ENCODE measurements at regions not wholly inside any gene's neighbourhood (a gene's known extent, or its start where the extent isn't known, plus 50 kb on each side); places are given as distances from the start of the nearest gene placed in this dataset.

DNA sequence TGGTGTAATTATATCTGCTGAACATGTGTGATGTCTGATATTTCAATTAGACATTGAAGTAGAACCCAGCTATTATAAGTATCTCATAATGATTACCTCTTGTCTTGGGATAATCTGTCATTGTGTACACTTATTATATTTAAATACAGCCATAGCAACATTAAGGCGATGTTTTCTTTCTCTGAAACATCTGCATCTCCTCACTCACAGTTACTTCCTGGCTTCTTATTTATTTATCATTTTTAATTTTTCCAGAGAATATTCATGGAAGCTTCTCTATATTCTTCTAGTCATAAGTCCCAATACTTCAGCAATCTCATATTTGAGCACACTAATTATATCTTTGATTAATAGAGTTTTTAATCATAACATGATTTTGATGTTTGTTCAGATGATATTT lies 103.8 kb upstream of the FBN2 start:
- H3K27me3 ChIP-seq, result peaks cover 3% of the 10 kb centered on the region; the same call in 1 of the 2 replicates
- no peaks in the 10 kb centered on the region for H3K36me3 ChIP-seq
- DNase-seq, result no peak
- H3K9me3 ChIP-seq (replicated peaks), result no peaks in the 10 kb centered on the region
- H3K4me1 ChIP-seq, result no peaks in the 10 kb centered on the region
- no peak overlapping the region for H3K27ac ChIP-seq
- no peak overlapping the region for H3K4me3 ChIP-seq

DNA sequence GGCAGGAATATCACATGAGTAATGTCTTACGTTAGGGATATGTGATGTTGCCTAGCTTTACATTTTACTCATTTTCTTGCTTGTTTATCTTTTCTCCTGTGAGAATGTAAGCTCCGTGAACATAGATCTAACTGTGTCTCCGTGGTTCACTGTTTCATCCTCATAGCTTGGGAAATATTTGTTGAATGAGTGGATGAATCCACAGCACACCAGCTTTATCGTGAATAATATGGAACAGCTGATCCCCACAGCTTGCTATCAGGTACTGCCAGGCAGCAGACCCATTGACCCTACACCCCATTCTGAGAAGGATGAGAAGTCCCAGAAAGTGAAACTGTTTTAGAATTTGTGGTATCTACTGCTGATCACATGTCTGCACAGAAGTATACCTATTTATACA lies 106.8 kb upstream of the FBN2 start:
- Histone ChIP-seq H3K27ac (no peak overlapping the region), H3K4me3 (no peak overlapping the region), H3K9me3 (replicated peaks) (no peaks in the 10 kb centered on the region), H3K27me3 (peaks cover 3% of the 10 kb centered on the region; the same call in 1 of the 2 replicates), H3K36me3 (no peaks in the 10 kb centered on the region), H3K4me1 (no peaks in the 10 kb centered on the region)
- no peak for DNase-seq

DNA sequence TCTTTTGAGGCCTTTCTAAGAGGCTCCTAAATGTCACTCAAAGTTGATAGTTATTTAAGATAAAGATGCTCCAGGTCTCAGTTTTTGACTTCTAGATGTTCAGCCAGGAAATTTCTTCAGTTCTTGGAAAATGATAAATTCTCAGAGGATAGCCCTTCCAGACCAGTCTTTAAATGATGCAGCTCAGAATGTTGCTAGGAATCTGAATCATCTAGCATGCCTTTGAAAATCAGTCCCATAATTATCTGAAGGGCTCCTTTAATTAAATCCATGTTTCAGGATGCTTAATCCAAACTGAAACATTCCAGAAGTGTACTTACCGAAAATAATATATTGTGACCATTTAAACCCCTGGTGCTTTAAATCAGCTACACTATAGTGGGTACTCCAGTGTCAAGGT lies 107.5 kb upstream of the FBN2 start:
- H3K27ac ChIP-seq, result no peak overlapping the region
- no peaks in the 10 kb centered on the region for H3K9me3 ChIP-seq (replicated peaks)
- H3K36me3 ChIP-seq, result no peaks in the 10 kb centered on the region
- no peaks in the 10 kb centered on the region for H3K4me1 ChIP-seq
- no peak for DNase-seq
- H3K4me3 ChIP-seq, result no peak overlapping the region
- H3K27me3 ChIP-seq, result peaks cover 3% of the 10 kb centered on the region; the same call in 1 of the 2 replicates

DNA sequence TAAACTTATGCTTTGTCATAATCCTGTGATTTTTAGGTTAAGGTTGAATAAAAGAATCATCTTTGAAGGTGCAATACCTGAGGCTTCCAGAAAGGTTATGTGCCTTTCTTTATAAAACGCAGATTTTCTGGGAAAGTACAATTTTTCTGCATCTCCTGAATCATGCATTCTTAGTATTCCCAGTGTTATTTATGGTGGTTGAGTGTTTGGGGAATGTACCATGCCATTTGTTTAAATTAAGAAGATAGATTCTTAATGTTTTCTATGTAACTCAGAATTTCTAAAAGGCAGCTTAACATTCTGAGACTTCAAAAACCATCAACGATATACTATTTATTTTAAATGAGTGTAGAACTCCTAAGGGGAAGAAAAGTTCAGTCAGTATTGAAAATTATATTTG lies 108.1 kb upstream of the FBN2 start:
- no peaks in the 10 kb centered on the region for H3K4me1 ChIP-seq
- DNase-seq, result no peak
- no peaks in the 10 kb centered on the region for H3K36me3 ChIP-seq
- no peak overlapping the region for H3K4me3 ChIP-seq
- no peak overlapping the region for H3K27ac ChIP-seq
- peaks cover 3% of the 10 kb centered on the region; the same call in 1 of the 2 replicates for H3K27me3 ChIP-seq
- no peaks in the 10 kb centered on the region for H3K9me3 ChIP-seq (replicated peaks)

DNA sequence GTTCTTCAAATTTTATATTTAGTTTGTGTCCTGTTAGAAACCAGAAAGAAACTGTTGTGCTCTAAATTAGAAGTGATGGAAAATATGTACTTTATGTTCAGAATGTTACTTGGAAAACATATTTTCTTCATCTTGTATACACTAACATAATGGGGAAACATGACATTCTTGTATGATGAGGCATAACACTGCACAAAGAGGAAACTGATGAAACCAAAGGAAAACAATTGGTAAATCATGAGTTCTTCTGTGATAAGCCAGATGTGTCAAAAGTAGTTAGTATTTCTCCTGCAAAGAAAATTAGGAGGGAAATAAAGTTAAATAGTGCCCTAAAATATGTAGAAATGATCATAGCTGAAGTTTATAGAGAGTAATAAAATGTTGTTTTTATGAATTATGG lies 111.1 kb upstream of the FBN2 start:
- Histone ChIP-seq H3K4me3 (no peak overlapping the region), H3K4me1 (no peaks in the 10 kb centered on the region), H3K9me3 (replicated peaks) (no peaks in the 10 kb centered on the region), H3K27me3 (peaks cover 3% of the 10 kb centered on the region; the same call in 1 of the 2 replicates), H3K36me3 (no peaks in the 10 kb centered on the region), H3K27ac (no peak overlapping the region)
- DNase-seq, result no peak

DNA sequence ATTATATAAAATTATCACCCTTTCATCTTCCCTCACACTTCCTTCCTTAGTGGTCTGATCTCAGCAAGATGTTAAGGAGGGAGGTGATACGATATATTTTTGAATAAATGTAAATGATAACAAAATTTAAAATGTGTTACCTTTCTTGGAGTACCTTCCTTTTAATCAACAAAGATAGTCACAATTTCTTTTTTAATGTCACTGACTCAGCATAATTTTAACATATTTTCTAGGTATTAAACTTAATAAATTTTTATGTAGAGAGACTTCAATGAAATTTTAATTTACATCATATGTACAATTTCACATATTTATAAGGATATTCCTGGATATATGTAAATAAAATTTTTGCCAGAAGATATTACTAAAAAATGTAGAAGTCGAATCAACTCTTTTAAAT lies 125.0 kb upstream of the FBN2 start:
- Histone ChIP-seq H3K27ac (no peak overlapping the region), H3K4me1 (no peaks in the 10 kb centered on the region), H3K36me3 (no peaks in the 10 kb centered on the region), H3K9me3 (replicated peaks) (no peaks in the 10 kb centered on the region), H3K4me3 (no peak overlapping the region), H3K27me3 (no peaks in the 10 kb centered on the region)
- DNase-seq, result no peak

DNA sequence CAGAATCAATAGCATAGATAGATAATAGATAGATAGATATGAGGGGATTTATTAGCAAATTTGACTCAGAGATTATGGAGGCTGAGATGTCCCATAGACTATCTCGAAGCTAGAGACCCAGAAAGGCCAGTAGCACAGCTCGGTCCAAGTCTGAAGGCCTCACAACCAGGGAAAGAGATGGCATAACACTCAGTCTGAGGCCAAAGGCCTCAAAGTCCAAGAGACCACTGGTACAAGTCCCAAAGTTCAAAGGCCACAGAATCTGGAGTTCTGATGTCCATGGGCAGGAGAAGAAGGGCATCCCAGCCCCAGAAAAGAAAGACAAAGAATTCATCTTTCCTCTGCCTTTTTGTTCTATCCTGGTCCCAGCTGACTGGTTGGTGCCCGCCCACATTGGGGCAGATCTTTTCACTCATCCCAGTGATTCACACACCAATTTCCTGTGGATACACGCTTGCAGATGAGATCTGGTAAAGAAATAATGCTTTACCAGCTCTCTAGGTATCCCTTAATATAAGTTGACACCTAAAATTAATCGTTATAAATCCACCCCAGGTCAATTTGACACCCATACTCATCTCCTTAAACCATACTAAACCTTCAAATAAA lies 127.8 kb upstream of the FBN2 start:
- DNase-seq, result no peak
- H3K4me1 ChIP-seq, result no peaks in the 10 kb centered on the region
- H3K27me3 ChIP-seq, result no peaks in the 10 kb centered on the region
- H3K36me3 ChIP-seq, result no peaks in the 10 kb centered on the region
- no peak overlapping the region for H3K4me3 ChIP-seq
- no peaks in the 10 kb centered on the region for H3K9me3 ChIP-seq (replicated peaks)
- H3K27ac ChIP-seq, result no peak overlapping the region

DNA sequence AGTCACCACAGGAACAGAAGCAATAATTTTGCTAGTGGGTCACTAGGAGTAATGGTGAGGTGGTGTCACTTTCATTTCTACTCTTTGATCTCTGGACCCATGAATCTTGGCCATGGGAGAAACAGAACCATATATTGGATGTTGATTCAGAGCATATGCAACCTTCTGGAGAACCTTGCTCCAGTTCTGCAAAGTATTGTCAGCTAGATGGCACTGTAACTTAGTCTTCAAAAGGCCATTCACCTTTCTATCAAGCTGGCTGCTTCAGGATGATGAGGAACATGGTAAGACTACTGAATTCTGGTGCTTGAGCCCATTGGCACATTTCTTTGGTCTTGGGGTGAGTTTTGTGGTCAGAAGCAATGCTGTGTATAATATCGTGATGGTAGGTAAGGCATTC lies 129.1 kb upstream of the FBN2 start:
- no peaks in the 10 kb centered on the region for H3K36me3 ChIP-seq
- H3K4me1 ChIP-seq, result no peaks in the 10 kb centered on the region
- no peak overlapping the region for H3K4me3 ChIP-seq
- DNase-seq, result no peak
- H3K9me3 ChIP-seq (replicated peaks), result no peaks in the 10 kb centered on the region
- H3K27ac ChIP-seq, result no peak overlapping the region
- H3K27me3 ChIP-seq, result peaks cover 3% of the 10 kb centered on the region; the same call in 1 of the 2 replicates

DNA sequence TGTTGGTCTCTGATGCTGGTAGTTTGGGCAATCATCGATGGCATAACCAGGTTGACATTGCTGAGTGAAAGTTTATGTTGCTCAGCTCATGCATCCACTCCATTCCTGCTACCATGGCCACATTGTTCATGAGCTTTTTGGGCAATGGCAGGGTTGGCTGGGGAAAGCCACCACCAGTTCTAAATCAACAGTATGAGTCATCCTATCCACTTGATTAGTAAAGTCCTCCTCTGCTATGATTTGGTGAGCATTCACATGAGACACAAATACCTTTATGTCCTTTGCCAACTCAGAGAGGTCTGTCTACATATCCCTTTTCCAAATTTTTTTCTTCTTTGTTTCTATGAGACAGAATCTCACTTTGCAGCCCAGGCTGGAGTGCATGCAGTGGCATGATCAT lies 129.7 kb upstream of the FBN2 start:
- Histone ChIP-seq H3K4me3 (no peak overlapping the region), H3K27me3 (peaks cover 3% of the 10 kb centered on the region; the same call in 1 of the 2 replicates), H3K36me3 (no peaks in the 10 kb centered on the region), H3K4me1 (no peaks in the 10 kb centered on the region), H3K27ac (no peak overlapping the region), H3K9me3 (replicated peaks) (no peaks in the 10 kb centered on the region)
- no peak for DNase-seq

DNA sequence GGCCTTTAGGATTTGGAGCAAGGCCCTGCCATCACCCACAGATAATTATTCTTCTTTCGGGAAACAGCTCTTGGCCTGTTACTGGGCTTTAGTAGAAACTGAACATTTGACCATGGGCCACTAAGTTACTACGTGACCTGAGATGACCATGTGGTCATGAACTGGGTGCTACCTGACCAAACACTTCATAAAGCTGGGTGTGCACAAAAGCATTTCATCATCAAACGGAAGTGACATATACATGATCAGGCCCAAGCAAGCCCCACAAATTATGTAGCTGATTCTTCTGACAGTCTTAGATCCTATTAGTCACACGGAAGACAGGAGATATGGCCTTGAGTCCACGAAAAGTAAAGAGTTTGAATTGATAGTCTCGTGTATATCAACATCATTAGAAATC lies 130.9 kb upstream of the FBN2 start:
- no peak for DNase-seq
- Histone ChIP-seq H3K4me3 (no peak overlapping the region), H3K9me3 (replicated peaks) (no peaks in the 10 kb centered on the region)

DNA sequence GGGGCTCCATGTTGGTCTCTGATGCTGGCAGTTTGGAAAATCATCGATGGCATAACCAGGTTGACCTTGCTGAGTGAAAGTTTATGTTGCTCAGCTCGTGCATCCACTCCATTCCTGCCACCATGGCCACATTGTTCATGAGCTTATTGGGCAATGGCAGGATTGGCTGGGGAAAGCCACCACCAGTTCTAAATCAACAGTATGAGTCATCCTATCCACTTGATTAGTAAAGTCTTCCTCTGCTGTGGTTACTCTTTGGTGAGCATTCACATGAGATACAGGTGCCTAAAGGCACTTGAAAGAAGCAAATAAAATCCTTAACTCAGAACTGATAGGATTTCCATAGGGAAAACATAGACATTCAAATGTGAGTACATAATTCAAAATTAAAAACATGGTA lies 131.8 kb upstream of the FBN2 start:
- no peak overlapping the region for H3K27ac ChIP-seq
- no peaks in the 10 kb centered on the region for H3K4me1 ChIP-seq
- no peaks in the 10 kb centered on the region for H3K9me3 ChIP-seq (replicated peaks)
- H3K4me3 ChIP-seq, result no peak overlapping the region
- no peaks in the 10 kb centered on the region for H3K36me3 ChIP-seq
- no peak for DNase-seq
- peaks cover 5% of the 10 kb centered on the region; the same call in 1 of the 2 replicates for H3K27me3 ChIP-seq

More for the DNA sequence above, 130.9 kb upstream of the FBN2 start:
- H3K4me1 ChIP-seq, result no peaks in the 10 kb centered on the region
- H3K27me3 ChIP-seq, result peaks cover 5% of the 10 kb centered on the region; the same call in 1 of the 2 replicates
- no peaks in the 10 kb centered on the region for H3K36me3 ChIP-seq
- H3K27ac ChIP-seq, result no peak overlapping the region

DNA sequence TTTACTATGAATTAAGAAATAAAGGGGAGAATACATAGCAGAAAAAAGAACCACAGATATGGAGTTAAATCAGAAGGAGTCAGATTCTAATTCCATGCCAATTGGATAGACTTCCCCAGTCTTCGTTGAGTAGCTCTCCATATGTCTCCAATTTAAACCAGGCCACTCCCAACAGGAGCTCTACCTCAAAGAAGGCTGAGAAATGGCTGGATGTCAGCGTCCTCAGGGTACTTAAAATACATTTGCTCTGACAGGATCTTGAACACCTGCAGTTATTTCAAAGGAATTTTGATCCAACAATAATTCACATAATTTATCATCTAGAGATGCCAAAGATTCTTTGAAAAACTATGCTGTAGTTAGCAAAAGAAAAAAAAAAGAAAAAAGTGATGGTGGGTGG lies 133.9 kb upstream of the FBN2 start:
- Histone ChIP-seq H3K4me1 (no peaks in the 10 kb centered on the region), H3K27me3 (peaks cover 5% of the 10 kb centered on the region; the same call in 1 of the 2 replicates), H3K4me3 (no peak overlapping the region), H3K9me3 (replicated peaks) (no peaks in the 10 kb centered on the region), H3K36me3 (no peaks in the 10 kb centered on the region), H3K27ac (no peak overlapping the region)
- no peak for DNase-seq

DNA sequence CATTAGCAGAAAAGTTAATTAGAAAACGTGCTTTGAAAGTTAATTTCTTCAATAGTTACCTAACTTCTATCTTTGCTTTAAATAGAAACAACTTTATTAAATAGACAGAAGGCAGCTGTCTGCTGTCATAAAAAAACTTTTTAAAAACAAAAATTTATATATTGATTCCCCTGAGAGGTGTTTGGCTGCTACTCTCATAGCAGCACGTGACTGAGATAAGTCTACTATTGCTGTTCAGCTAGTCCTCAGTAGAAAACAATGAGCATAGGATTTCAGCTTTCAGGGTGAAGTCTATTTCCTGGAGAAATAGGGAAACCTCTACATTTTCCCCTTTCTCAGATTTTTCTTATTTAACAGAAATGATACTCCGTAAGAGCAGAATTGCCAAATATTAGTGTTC lies 135.0 kb upstream of the FBN2 start:
- DNase-seq, result no peak
- Histone ChIP-seq H3K27me3 (peaks cover 5% of the 10 kb centered on the region; the same call in 1 of the 2 replicates), H3K36me3 (no peaks in the 10 kb centered on the region), H3K4me3 (no peak overlapping the region), H3K9me3 (replicated peaks) (no peaks in the 10 kb centered on the region), H3K27ac (no peak overlapping the region), H3K4me1 (no peaks in the 10 kb centered on the region)

DNA sequence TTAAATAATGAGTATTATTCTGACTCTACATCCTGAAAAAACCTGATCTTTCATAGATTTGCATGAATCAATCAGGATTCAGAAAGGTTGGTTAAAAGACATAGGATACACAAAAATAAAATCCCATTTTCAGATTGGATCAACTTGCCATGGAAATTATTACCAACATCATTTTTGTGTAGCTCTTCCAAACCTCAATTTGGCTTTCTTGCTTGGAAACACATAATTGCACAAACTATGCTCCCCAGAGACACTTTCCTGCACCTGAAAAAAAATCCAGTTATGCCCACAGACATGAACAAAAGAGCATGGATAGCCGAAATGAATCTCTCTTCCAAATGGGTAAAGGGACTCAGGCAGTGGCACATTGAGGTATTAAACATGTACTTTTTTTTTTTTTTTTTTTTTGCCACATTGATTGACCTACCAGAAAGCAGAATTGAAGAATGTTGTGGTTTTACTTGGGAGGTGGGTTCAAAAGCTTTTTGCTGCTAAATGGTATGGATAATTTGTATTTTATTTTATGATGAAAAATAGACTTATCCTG lies 135.4 kb upstream of the FBN2 start:
- DNase-seq, result no peak
- Histone ChIP-seq H3K36me3 (no peaks in the 10 kb centered on the region), H3K4me3 (no peak overlapping the region), H3K27ac (no peak overlapping the region), H3K4me1 (no peaks in the 10 kb centered on the region), H3K9me3 (replicated peaks) (no peaks in the 10 kb centered on the region), H3K27me3 (peaks cover 5% of the 10 kb centered on the region; the same call in 1 of the 2 replicates)

DNA sequence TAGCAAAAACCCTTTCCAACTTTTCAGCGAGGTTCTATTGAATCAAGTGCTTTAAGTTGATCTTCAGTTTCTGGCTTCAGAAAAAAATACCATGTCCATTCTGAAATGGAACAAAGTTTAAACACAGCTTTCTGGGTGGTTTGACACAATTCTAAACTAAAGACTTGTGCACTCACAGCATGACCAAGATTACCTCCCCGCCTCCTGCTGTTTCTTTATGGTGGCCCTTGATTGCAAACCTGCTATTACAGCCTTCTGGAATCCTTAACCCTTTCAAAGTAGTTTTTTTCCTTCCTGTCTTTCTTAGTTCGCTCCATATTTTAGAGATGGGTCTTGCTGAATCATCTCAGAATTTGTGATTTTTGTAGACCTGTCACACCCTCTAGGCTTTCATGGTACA lies 135.9 kb upstream of the FBN2 start:
- H3K4me1 ChIP-seq, result no peaks in the 10 kb centered on the region
- H3K27ac ChIP-seq, result no peak overlapping the region
- peaks cover 5% of the 10 kb centered on the region; the same call in 1 of the 2 replicates for H3K27me3 ChIP-seq
- no peaks in the 10 kb centered on the region for H3K9me3 ChIP-seq (replicated peaks)
- no peak overlapping the region for H3K4me3 ChIP-seq
- no peak for DNase-seq
- H3K36me3 ChIP-seq, result no peaks in the 10 kb centered on the region
